Vagina (tissue), 2 donors: ENCODE measurements at regions not wholly inside any gene's neighbourhood (a gene's known extent, or its start where the extent isn't known, plus 50 kb on each side); places are given as distances from the start of the nearest gene placed in this dataset.

ENCODE experiments used
- POLR2AphosphoS5 ChIP-seq, 2 donors: sonication (generic); formaldehyde crosslinking; IDR thresholded peaks; one replicate each; pipeline ENCODE4 v1.9.0; 2017; ENCODE audit warnings: antibody characterized with exemption in 2 of 2, mild to moderate bottlenecking in 2 of 2, low read depth in 1 of 2; ENCODE audit not compliant: insufficient read depth in 1 of 2
- TF ChIP-seq, protein P1 (sequence below), 3 experiments: fragments of 450-650 bp in 2 of 3; fragments of 200-600 bp in 1 of 3; sonication (generic) in 1 of 3; IDR thresholded peaks; one replicate each; pipeline ENCODE4 v1.5.1; 2017 to 2019; ENCODE audit warnings: antibody characterized with exemption in 3 of 3, mild to moderate bottlenecking in 2 of 3, moderate library complexity in 2 of 3

DNA sequence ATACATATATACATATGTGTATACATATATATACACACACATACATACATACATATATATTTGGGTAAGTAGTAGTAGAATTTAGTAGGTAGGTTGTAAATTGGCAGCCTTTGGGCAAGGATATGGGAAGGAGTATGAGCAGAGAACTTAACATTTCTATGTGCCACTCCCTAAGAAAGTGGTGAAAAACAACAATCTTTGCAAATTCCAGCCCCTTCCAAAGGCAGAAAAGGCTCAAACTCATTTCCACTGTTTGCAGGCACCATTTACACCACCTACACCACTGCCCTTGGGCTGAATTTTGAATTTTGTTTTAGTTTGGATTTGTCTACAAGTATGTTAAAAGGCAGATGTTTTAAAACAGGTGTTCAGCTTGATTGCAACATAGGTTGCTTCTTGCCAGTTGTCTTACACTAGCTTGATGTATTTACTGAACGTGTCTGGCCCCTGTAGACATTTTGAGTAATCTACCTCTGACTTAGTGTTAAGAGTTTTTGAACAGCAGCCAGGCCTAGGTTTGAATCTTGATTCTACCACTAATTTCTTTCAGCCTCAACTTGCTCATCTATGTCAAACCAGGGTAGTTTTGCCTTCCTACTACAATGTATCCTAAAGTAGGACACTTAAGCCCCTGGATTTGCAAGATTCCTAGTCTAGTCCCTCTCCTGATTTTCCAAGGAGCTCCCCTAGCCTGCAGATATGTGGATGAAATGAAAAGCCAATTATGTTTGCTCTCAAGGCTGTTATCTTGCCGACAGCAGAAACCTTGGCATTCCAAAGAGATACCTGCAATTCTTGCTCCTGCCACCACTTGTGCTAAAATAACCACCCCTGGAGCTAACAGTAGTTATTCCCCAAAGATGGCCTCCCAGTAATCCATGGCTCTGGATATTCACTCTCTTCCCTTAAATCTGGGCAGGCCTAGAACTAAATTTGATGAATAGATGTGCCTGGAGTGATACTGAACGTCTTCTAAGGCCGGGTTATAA lies 156.2 kb upstream of the SLC44A1 start:
- TF ChIP-seq, protein P1, sequence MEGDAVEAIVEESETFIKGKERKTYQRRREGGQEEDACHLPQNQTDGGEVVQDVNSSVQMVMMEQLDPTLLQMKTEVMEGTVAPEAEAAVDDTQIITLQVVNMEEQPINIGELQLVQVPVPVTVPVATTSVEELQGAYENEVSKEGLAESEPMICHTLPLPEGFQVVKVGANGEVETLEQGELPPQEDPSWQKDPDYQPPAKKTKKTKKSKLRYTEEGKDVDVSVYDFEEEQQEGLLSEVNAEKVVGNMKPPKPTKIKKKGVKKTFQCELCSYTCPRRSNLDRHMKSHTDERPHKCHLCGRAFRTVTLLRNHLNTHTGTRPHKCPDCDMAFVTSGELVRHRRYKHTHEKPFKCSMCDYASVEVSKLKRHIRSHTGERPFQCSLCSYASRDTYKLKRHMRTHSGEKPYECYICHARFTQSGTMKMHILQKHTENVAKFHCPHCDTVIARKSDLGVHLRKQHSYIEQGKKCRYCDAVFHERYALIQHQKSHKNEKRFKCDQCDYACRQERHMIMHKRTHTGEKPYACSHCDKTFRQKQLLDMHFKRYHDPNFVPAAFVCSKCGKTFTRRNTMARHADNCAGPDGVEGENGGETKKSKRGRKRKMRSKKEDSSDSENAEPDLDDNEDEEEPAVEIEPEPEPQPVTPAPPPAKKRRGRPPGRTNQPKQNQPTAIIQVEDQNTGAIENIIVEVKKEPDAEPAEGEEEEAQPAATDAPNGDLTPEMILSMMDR (IDR thresholded peaks at IDR 0.05) = no peak
- peak in 1 of 2 donors; percentile 33 for TF ChIP-seq POLR2AphosphoS5 (IDR thresholded peaks at IDR 0.05; ENCODE audit: insufficient read depth in 1 of 2, low read depth in 1 of 2)
